ENCODE measurements at regions not wholly inside any gene's neighbourhood (a gene's known extent, or its start where the extent isn't known, plus 50 kb on each side); places are given as distances from the start of the nearest gene placed in this dataset.

DNA sequence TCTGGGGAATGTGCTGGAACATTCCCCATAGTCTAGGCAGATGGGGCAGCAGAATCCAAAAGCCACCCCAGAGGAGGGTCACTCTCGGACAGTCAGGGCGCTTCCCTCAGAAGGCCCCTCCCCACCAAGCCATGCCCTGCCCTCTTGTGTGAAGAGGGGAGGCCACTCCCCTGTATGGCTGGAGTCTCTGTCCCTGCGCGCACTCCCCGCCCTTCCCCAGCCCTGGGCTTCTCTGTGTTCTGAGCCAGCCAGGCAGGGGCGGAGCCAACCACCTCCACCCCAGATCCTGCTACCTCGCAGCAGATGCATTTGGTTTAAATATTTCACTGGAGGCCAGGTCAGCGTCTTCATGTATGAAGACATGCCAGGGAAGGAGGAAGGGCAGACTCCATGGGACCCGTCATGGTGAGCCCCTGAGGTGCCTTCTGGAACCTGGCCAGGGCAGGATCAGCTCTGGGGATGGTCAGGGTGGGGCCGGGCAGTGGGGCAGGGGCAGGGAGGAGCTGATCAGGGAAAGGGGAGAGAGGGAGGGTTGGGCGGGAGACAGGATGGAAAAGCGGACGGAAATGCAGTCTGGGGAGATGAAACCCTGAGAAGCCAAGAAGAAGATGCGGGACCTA is 107.3 kb downstream of the ADRA2C start:
- FAIRE-seq, result no peak
- Histone ChIP-seq H3K9me1 (ENCODE audit: control insufficient read depth, extremely low read depth, insufficient read depth, low read length) (no peaks in the 10 kb centered on the region), H3K9me3 (ENCODE audit: control insufficient read depth, low read depth, low read length) (no peaks in the 10 kb centered on the region), H3K4me2 (ENCODE audit: control insufficient read depth, extremely low read depth, insufficient read depth, low read depth, low read length) (no peak overlapping the region), H4K20me1 (ENCODE audit: control insufficient read depth, extremely low read depth, insufficient read depth, low read length) (no peaks in the 10 kb centered on the region), H3K4me3 (ENCODE audit: control insufficient read depth in 2 of 3, extremely low read depth in 1 of 3, insufficient read depth in 2 of 3, low read depth in 1 of 3, low read length in 3 of 3) (no peak overlapping the region), H3K27me3 (ENCODE audit: control insufficient read depth, extremely low read depth, insufficient read depth, low read length) (peaks cover 32% of the 10 kb centered on the region), H2AFZ (ENCODE audit: control insufficient read depth, low read length) (no peak overlapping the region), H3K4me1 (ENCODE audit: control insufficient read depth, extremely low read depth, insufficient read depth, low read length) (no peaks in the 10 kb centered on the region), H3K9ac (ENCODE audit: control insufficient read depth, extremely low read depth, insufficient read depth, low read length) (no peak overlapping the region), H3K79me2 (ENCODE audit: control insufficient read depth, insufficient read depth, low read length) (no peaks in the 10 kb centered on the region), H3K36me3 (ENCODE audit: control insufficient read depth in 2 of 2, extremely low read depth in 1 of 2, insufficient read depth in 2 of 2, low read length in 2 of 2) (no peaks in the 10 kb centered on the region), H3K27ac (ENCODE audit: control insufficient read depth, insufficient read depth, low read length) (no peak overlapping the region)
- DNase-seq (ENCODE audit: low read depth, low spot score), result no peak
- dilution Hi-C loops (cut with MboI; ENCODE audit: extremely low pct_ligation_motif_present, low sequenced_read_pairs), result no loop called here
- TF ChIP-seq, protein P1, sequence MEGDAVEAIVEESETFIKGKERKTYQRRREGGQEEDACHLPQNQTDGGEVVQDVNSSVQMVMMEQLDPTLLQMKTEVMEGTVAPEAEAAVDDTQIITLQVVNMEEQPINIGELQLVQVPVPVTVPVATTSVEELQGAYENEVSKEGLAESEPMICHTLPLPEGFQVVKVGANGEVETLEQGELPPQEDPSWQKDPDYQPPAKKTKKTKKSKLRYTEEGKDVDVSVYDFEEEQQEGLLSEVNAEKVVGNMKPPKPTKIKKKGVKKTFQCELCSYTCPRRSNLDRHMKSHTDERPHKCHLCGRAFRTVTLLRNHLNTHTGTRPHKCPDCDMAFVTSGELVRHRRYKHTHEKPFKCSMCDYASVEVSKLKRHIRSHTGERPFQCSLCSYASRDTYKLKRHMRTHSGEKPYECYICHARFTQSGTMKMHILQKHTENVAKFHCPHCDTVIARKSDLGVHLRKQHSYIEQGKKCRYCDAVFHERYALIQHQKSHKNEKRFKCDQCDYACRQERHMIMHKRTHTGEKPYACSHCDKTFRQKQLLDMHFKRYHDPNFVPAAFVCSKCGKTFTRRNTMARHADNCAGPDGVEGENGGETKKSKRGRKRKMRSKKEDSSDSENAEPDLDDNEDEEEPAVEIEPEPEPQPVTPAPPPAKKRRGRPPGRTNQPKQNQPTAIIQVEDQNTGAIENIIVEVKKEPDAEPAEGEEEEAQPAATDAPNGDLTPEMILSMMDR (optimal IDR thresholded peaks at IDR 0.05 in 1 of 3, IDR thresholded peaks at IDR 0.05 in 1 of 3, conservative IDR thresholded peaks at IDR 0.05 in 1 of 3; ENCODE audit: extremely low read depth in 1 of 3, insufficient read depth in 2 of 3, low read length in 3 of 3), result no peak
- no peak for TF ChIP-seq EZH2 (IDR thresholded peaks at IDR 0.05; ENCODE audit: low read length)

GRCh38 chr4:3874028-3874415 is 107.8 kb downstream of the ADRA2C start:
- Histone ChIP-seq H3K9me3 (ENCODE audit: control insufficient read depth, low read depth, low read length) (no peaks in the 10 kb centered on the region), H3K27ac (ENCODE audit: control insufficient read depth, insufficient read depth, low read length) (no peak overlapping the region), H3K4me1 (ENCODE audit: control insufficient read depth, extremely low read depth, insufficient read depth, low read length) (no peaks in the 10 kb centered on the region), H3K9ac (ENCODE audit: control insufficient read depth, extremely low read depth, insufficient read depth, low read length) (no peak overlapping the region), H3K4me3 (ENCODE audit: control insufficient read depth in 2 of 3, extremely low read depth in 1 of 3, insufficient read depth in 2 of 3, low read depth in 1 of 3, low read length in 3 of 3) (no peak overlapping the region), H3K79me2 (ENCODE audit: control insufficient read depth, insufficient read depth, low read length) (no peaks in the 10 kb centered on the region), H2AFZ (ENCODE audit: control insufficient read depth, low read length) (no peak overlapping the region), H3K27me3 (ENCODE audit: control insufficient read depth, extremely low read depth, insufficient read depth, low read length) (peaks cover 36% of the 10 kb centered on the region), H3K36me3 (ENCODE audit: control insufficient read depth in 2 of 2, extremely low read depth in 1 of 2, insufficient read depth in 2 of 2, low read length in 2 of 2) (no peaks in the 10 kb centered on the region), H3K4me2 (ENCODE audit: control insufficient read depth, extremely low read depth, insufficient read depth, low read depth, low read length) (no peak overlapping the region), H4K20me1 (ENCODE audit: control insufficient read depth, extremely low read depth, insufficient read depth, low read length) (no peaks in the 10 kb centered on the region), H3K9me1 (ENCODE audit: control insufficient read depth, extremely low read depth, insufficient read depth, low read length) (no peaks in the 10 kb centered on the region)
- FAIRE-seq (no peak), DNase-seq (ENCODE audit: low read depth, low spot score) (no peak)
- dilution Hi-C loops (cut with MboI; ENCODE audit: extremely low pct_ligation_motif_present, low sequenced_read_pairs), result no loop called here
- no peak for TF ChIP-seq EZH2 (IDR thresholded peaks at IDR 0.05; ENCODE audit: low read length)
- TF ChIP-seq, protein P1 (optimal IDR thresholded peaks at IDR 0.05 in 1 of 3, IDR thresholded peaks at IDR 0.05 in 1 of 3, conservative IDR thresholded peaks at IDR 0.05 in 1 of 3; ENCODE audit: extremely low read depth in 1 of 3, insufficient read depth in 2 of 3, low read length in 3 of 3), result no peak
